ENCODE measurements at regions not wholly inside any gene's neighbourhood (a gene's known extent, or its start where the extent isn't known, plus 50 kb on each side); places are given as distances from the start of the nearest gene placed in this dataset.

DNA sequence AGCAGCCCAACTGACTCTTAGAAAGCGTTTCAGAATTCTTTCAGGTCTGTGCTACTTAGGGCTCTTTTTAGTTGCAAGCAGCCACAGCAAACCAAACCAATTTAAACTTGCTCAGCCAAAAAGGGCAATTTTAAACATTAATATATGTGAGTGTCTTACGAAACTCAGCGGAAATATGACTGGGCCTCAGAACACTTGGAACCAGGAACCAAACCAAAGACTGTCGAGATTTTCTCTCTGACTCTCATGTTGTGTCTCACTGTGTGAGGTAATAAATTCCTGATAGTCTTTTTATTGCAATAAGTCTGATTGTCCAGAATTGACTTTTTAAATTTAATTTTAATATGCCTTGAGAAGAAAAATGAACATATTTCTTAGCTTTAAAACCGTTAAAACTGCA is 122.3 kb downstream of the SYF2 start:
- ChIA-PET POLR2A (ENCODE audit: low non-redundant PET) (no interaction called here), CTCF (no interaction called here)
- TF ChIP-seq, protein P1, sequence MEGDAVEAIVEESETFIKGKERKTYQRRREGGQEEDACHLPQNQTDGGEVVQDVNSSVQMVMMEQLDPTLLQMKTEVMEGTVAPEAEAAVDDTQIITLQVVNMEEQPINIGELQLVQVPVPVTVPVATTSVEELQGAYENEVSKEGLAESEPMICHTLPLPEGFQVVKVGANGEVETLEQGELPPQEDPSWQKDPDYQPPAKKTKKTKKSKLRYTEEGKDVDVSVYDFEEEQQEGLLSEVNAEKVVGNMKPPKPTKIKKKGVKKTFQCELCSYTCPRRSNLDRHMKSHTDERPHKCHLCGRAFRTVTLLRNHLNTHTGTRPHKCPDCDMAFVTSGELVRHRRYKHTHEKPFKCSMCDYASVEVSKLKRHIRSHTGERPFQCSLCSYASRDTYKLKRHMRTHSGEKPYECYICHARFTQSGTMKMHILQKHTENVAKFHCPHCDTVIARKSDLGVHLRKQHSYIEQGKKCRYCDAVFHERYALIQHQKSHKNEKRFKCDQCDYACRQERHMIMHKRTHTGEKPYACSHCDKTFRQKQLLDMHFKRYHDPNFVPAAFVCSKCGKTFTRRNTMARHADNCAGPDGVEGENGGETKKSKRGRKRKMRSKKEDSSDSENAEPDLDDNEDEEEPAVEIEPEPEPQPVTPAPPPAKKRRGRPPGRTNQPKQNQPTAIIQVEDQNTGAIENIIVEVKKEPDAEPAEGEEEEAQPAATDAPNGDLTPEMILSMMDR (conservative IDR thresholded peaks at IDR 0.05; ENCODE audit: low read depth): no peak
- no peak overlapping the region for H3K27ac ChIP-seq
- no peak for DNase-seq (ENCODE audit: low spot score)

DNA sequence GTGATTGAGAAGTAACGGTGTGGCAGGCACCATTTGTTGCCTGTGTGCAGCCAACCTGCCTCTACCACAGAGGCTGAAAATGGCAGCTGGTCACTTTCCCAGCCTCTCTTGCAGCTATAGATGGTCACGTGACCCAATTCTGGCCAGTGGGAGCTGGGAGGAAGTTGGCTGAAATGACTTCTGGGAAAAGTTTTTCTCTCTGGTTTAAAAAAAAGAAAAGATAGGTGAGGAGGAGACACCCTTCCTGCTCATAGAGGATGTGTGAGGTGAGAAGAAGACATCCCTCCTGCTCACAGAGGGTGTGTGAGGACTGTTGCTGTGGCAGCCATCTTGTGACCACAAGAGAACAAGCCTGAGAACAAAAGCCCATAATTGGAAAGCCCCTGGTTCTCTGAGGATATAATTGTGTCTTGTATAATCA is 122.8 kb downstream of the SYF2 start:
- no peak for DNase-seq (ENCODE audit: low spot score)
- H3K27ac ChIP-seq: no peak overlapping the region
- CTCF ChIA-PET: no interaction called here
- POLR2A ChIA-PET (ENCODE audit: low non-redundant PET): no interaction called here
- TF ChIP-seq, protein P1 (conservative IDR thresholded peaks at IDR 0.05; ENCODE audit: low read depth): no peak

DNA sequence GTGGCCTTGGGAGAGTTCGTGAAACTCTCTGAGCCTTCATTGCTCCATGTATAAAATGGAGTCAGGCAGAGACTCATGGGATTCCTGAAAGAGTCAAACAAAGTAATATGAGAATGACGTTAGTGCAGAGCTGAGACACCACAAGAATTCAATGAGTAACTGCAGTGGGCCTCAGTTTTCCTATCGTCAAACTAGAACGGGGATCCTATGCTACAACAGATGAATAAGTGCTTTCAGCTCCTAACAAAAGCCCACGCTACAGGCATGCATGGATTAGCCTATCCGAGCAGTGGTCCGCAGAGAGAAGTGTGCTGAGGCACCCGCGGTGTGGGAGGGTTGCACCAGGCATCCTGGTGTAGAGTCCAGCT is 124.7 kb downstream of the SYF2 start:
- CTCF ChIA-PET: interaction anchor here (0.6 kb wide), 1 partner anchor 139 kb away, joined by 3 read pairs; no protein-coding TSS in a partner anchor
- H3K27ac ChIP-seq: no peak overlapping the region
- TF ChIP-seq, protein P1 (conservative IDR thresholded peaks at IDR 0.05; ENCODE audit: low read depth): no peak
- POLR2A ChIA-PET (ENCODE audit: low non-redundant PET): no interaction called here
- DNase-seq (ENCODE audit: low spot score): no peak

DNA sequence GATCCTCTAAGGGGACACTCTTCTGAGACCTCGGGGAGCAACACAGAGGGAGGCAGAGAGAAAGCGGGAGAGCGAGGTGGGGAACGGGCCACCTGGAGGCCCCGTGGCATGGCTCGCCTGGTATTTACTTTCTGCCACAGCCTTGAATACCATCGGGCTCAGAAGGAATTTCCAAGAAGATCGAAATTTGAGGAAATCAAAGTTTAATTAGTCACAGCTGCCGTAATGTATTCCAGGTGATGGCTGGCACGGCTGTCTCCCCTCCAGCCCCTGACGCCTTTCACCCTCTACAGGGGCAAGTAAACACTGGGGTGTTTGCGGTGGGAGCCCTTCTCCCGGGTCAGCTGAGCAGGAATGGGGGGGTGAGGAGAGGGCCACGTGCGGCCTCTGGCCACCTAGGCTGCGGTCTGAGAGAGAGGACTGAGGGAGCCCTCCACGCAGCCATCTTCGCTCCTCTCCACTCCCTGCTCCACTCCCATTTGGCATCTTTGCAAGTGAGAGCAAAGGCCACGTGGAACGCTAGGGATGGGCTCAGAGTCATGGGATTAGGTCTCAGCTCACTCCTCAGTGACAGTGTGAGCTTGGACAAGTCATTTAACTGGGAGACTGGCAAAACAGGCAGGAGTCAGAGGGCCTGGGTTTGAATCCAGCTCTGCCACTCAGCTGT is 125.2 kb downstream of the SYF2 start:
- POLR2A ChIA-PET (ENCODE audit: low non-redundant PET): no interaction called here
- TF ChIP-seq, protein P1 (conservative IDR thresholded peaks at IDR 0.05; ENCODE audit: low read depth): no peak
- H3K27ac ChIP-seq: no peak overlapping the region
- CTCF ChIA-PET: interaction anchor here (0.6 kb wide), 1 partner anchor 138 kb away, joined by 3 read pairs; no protein-coding TSS in a partner anchor
- no peak for DNase-seq (ENCODE audit: low spot score)

DNA sequence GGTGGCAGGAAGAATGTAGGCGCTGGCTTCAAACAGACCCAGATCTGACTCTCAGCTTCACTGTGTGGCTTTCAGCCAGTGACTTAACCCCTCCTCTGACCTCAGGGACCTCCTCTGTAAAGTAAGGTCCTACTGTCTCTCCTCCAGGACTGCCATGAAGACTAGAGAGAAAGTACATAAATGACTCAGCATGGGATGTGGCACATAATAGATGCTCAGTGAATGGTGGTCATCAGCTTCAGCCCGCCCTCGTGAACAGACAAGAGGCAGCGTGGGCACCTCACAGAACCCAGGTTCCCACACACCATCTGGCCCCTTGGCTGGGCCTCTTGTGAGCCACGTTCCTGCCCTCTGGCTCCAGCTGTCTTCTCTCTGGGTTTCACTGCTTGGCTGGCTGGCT is 126.0 kb downstream of the SYF2 start:
- TF ChIP-seq, protein P1 (conservative IDR thresholded peaks at IDR 0.05; ENCODE audit: low read depth): no peak
- DNase-seq (ENCODE audit: low spot score): no peak
- H3K27ac ChIP-seq: no peak overlapping the region
- POLR2A ChIA-PET (ENCODE audit: low non-redundant PET): no interaction called here
- CTCF ChIA-PET: no interaction called here

GRCh38 chr1:25105836-25106235 is 126.5 kb downstream of the SYF2 start:
- POLR2A ChIA-PET (ENCODE audit: low non-redundant PET): no interaction called here
- CTCF ChIA-PET: no interaction called here
- no peak overlapping the region for H3K27ac ChIP-seq
- TF ChIP-seq, protein P1 (conservative IDR thresholded peaks at IDR 0.05; ENCODE audit: low read depth): no peak
- DNase-seq (ENCODE audit: low spot score): no peak

Data from RWPE1 (cell line).